Endothelial cell of umbilical vein (primary cell): ENCODE measurements at regions not wholly inside any gene's neighbourhood (a gene's known extent, or its start where the extent isn't known, plus 50 kb on each side); places are given as distances from the start of the nearest gene placed in this dataset.

Experiments used
- EZH2 ChIP-seq: IDR thresholded peaks from 2 replicates; pipeline ENCODE4 v1.6.1; 2012; ENCODE audit warnings: borderline replicate concordance, low read depth, mild to moderate bottlenecking, moderate library complexity, low read length, inconsistent platforms; ENCODE audit not compliant: severe bottlenecking
- POLR2A ChIP-seq: IDR thresholded peaks from 2 replicates; pipeline ENCODE4 v1.6.1; 2012; ENCODE audit warnings: low read depth, mild to moderate bottlenecking, control low read depth, low read length
- TF ChIP-seq, protein P1 (sequence below), 2 donors: IDR thresholded peaks; 1 replicate in 1 of 2; 2 replicates in 1 of 2; pipeline ENCODE4 v1.5.1; 2011; ENCODE audit warnings: low read length in 2 of 2, mild to moderate bottlenecking in 2 of 2, moderate library complexity in 2 of 2, control low read depth in 1 of 2, inconsistent platforms in 1 of 2, low read depth in 1 of 2; ENCODE audit not compliant: insufficient read depth in 1 of 2; ENCODE audit errors: extremely low read depth in 1 of 2

GRCh38 chr3:86771741-86772512 lies 219.0 kb downstream of the VGLL3 start:
- no peak for TF ChIP-seq POLR2A
- TF ChIP-seq, protein P1, sequence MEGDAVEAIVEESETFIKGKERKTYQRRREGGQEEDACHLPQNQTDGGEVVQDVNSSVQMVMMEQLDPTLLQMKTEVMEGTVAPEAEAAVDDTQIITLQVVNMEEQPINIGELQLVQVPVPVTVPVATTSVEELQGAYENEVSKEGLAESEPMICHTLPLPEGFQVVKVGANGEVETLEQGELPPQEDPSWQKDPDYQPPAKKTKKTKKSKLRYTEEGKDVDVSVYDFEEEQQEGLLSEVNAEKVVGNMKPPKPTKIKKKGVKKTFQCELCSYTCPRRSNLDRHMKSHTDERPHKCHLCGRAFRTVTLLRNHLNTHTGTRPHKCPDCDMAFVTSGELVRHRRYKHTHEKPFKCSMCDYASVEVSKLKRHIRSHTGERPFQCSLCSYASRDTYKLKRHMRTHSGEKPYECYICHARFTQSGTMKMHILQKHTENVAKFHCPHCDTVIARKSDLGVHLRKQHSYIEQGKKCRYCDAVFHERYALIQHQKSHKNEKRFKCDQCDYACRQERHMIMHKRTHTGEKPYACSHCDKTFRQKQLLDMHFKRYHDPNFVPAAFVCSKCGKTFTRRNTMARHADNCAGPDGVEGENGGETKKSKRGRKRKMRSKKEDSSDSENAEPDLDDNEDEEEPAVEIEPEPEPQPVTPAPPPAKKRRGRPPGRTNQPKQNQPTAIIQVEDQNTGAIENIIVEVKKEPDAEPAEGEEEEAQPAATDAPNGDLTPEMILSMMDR (IDR thresholded peaks at IDR 0.05; ENCODE audit: extremely low read depth in 1 of 2, insufficient read depth in 1 of 2, low read depth in 1 of 2, low read length in 2 of 2): no peak
- no peak for TF ChIP-seq EZH2
